ENCODE measurements at regions not wholly inside any gene's neighbourhood (a gene's known extent, or its start where the extent isn't known, plus 50 kb on each side); places are given as distances from the start of the nearest gene placed in this dataset.

- TF ChIP-seq, protein P1, sequence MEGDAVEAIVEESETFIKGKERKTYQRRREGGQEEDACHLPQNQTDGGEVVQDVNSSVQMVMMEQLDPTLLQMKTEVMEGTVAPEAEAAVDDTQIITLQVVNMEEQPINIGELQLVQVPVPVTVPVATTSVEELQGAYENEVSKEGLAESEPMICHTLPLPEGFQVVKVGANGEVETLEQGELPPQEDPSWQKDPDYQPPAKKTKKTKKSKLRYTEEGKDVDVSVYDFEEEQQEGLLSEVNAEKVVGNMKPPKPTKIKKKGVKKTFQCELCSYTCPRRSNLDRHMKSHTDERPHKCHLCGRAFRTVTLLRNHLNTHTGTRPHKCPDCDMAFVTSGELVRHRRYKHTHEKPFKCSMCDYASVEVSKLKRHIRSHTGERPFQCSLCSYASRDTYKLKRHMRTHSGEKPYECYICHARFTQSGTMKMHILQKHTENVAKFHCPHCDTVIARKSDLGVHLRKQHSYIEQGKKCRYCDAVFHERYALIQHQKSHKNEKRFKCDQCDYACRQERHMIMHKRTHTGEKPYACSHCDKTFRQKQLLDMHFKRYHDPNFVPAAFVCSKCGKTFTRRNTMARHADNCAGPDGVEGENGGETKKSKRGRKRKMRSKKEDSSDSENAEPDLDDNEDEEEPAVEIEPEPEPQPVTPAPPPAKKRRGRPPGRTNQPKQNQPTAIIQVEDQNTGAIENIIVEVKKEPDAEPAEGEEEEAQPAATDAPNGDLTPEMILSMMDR (IDR thresholded peaks at IDR 0.05; ENCODE audit: extremely low read depth in 1 of 2, insufficient read depth in 1 of 2, low read depth in 1 of 2, low read length in 2 of 2): no peak
- TF ChIP-seq POLR2AphosphoS5 (IDR thresholded peaks at IDR 0.05; ENCODE audit: insufficient read depth, low read depth, low read length) (no peak), JUN (IDR thresholded peaks at IDR 0.05; ENCODE audit: borderline replicate concordance, insufficient read depth, insufficient read length, low read depth) (no peak)
Measured at GRCh38 chr2:128661311-128661710, 342.6 kb upstream of the HS6ST1 start.
